Astrocyte (in vitro differentiated cells and primary cell): ENCODE measurements at regions not wholly inside any gene's neighbourhood (a gene's known extent, or its start where the extent isn't known, plus 50 kb on each side); places are given as distances from the start of the nearest gene placed in this dataset.

Source experiments
- DNase-seq: peaks from one replicate; pipeline ENCODE4 v3.0.0-alpha.2; 2010; ENCODE audit warnings: low read depth
- FAIRE-seq: peaks from 2 replicates; lab custom pipeline; 2011; peaks lifted over from hg19 to GRCh38; lab: Jason Lieb, UNC
- H2AFZ ChIP-seq: 2 replicates; pipeline ENCODE4 v1.6.0; 2012; ENCODE audit warnings: low read depth, low read length, inconsistent platforms
- H3K27ac ChIP-seq: 2 replicates; pipeline ENCODE4 v1.5.1; 2011; ENCODE audit warnings: low read depth, low read length, inconsistent platforms
- H3K27me3 ChIP-seq: 2 replicates; pipeline ENCODE4 v1.6.0; 2011; ENCODE audit warnings: low read length, inconsistent platforms; ENCODE audit not compliant: insufficient read depth
- H3K36me3 ChIP-seq: 2 replicates; pipeline ENCODE4 v1.5.1; 2011; ENCODE audit warnings: low read length, inconsistent platforms; ENCODE audit not compliant: insufficient read depth
- H3K4me1 ChIP-seq: 2 replicates; pipeline ENCODE4 v1.5.1; 2011; ENCODE audit warnings: low read length, inconsistent platforms; ENCODE audit not compliant: insufficient read depth
- H3K4me2 ChIP-seq: 2 replicates; pipeline ENCODE4 v1.6.0; 2012; ENCODE audit warnings: low read length, inconsistent platforms
- H3K4me3 ChIP-seq: 2 replicates; pipeline ENCODE4 v1.5.1; 2011; ENCODE audit warnings: low read depth, mild to moderate bottlenecking, low read length, inconsistent platforms; ENCODE audit not compliant: insufficient read depth
- H3K79me2 ChIP-seq: 2 replicates; pipeline ENCODE4 v1.6.0; 2012; ENCODE audit warnings: mild to moderate bottlenecking, low read length, inconsistent platforms; ENCODE audit not compliant: insufficient read depth
- H3K9ac ChIP-seq: 2 replicates; pipeline ENCODE4 v1.6.0; 2012; ENCODE audit warnings: mild to moderate bottlenecking, low read length, inconsistent platforms
- H3K9me3 ChIP-seq: 2 replicates; pipeline ENCODE4 v1.5.1; 2012; ENCODE audit warnings: low read depth, mild to moderate bottlenecking, low read length, inconsistent platforms; ENCODE audit not compliant: insufficient read depth
- H4K20me1 ChIP-seq: 2 replicates; pipeline ENCODE4 v1.6.0; 2012; ENCODE audit warnings: low read length, inconsistent platforms; ENCODE audit not compliant: insufficient read depth
- H3K27ac Mint-ChIP-seq: one replicate; pipeline ENCODE4 v1.8.0; 2021; ENCODE audit warnings: mild to moderate bottlenecking, mixed read lengths; ENCODE audit not compliant: unreplicated experiment
- H3K27me3 Mint-ChIP-seq: one replicate; pipeline ENCODE4 v1.8.0; 2021; ENCODE audit warnings: low read depth, mixed read lengths; ENCODE audit not compliant: unreplicated experiment
- H3K36me3 Mint-ChIP-seq: one replicate; pipeline ENCODE4 v1.8.0; 2021; ENCODE audit warnings: low read depth, mixed read lengths; ENCODE audit not compliant: unreplicated experiment
- H3K4me1 Mint-ChIP-seq: one replicate; pipeline ENCODE4 v1.8.0; 2021; ENCODE audit warnings: low read depth, mixed read lengths; ENCODE audit not compliant: unreplicated experiment
- H3K4me3 Mint-ChIP-seq: one replicate; pipeline ENCODE4 v1.8.0; 2021; ENCODE audit warnings: mild to moderate bottlenecking, moderate library complexity, mixed read lengths; ENCODE audit not compliant: unreplicated experiment
- H3K9me3 Mint-ChIP-seq: one replicate; pipeline ENCODE4 v1.8.0; 2021; ENCODE audit warnings: mild to moderate bottlenecking, mixed read lengths; ENCODE audit not compliant: unreplicated experiment
- EZH2 ChIP-seq: IDR thresholded peaks from 2 replicates; pipeline ENCODE4 v1.6.1; 2012; ENCODE audit warnings: mild to moderate bottlenecking, low read length, inconsistent platforms; ENCODE audit not compliant: insufficient read depth
- TF ChIP-seq, protein P1 (sequence below): IDR thresholded peaks from 2 replicates; pipeline ENCODE4 v1.5.1; 2011; ENCODE audit warnings: low read depth, mild to moderate bottlenecking, inconsistent platforms, low read length, moderate library complexity; ENCODE audit not compliant: insufficient read depth

DNA sequence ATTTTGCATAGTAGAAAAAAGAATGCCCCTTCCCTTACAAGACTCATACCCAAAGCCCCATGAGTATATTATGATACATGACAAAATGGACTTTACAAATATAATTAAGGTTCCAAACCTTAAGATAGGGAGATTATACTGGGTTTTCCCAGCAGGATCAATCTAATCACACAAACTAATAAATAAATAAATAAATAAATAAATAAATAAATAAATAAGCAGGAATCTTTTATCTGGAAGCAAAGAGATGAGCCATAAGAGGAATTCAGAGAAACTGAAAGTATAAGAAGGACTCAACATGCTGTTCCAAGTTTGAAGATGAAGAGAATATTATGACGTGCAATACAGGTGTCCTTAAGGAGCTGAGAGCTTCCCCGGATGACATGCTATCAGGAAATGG lies 1174.5 kb downstream of the DTWD2 start:
- no peaks in the 10 kb centered on the region for H4K20me1 ChIP-seq
- no peak overlapping the region for H3K4me3 Mint-ChIP-seq
- H3K4me1 Mint-ChIP-seq, result no peaks in the 10 kb centered on the region
- DNase-seq (no peak), FAIRE-seq (no peak)
- no peak overlapping the region for H3K4me2 ChIP-seq
- H3K27ac ChIP-seq, result no peak overlapping the region
- H3K4me1 ChIP-seq, result no peaks in the 10 kb centered on the region
- H3K9ac ChIP-seq, result no peak overlapping the region
- no peaks in the 10 kb centered on the region for H3K27me3 Mint-ChIP-seq
- no peak overlapping the region for H3K27ac Mint-ChIP-seq
- no peaks in the 10 kb centered on the region for H3K36me3 Mint-ChIP-seq
- no peak overlapping the region for H3K4me3 ChIP-seq
- H3K36me3 ChIP-seq, result no peaks in the 10 kb centered on the region
- no peak for TF ChIP-seq EZH2
- TF ChIP-seq, protein P1, sequence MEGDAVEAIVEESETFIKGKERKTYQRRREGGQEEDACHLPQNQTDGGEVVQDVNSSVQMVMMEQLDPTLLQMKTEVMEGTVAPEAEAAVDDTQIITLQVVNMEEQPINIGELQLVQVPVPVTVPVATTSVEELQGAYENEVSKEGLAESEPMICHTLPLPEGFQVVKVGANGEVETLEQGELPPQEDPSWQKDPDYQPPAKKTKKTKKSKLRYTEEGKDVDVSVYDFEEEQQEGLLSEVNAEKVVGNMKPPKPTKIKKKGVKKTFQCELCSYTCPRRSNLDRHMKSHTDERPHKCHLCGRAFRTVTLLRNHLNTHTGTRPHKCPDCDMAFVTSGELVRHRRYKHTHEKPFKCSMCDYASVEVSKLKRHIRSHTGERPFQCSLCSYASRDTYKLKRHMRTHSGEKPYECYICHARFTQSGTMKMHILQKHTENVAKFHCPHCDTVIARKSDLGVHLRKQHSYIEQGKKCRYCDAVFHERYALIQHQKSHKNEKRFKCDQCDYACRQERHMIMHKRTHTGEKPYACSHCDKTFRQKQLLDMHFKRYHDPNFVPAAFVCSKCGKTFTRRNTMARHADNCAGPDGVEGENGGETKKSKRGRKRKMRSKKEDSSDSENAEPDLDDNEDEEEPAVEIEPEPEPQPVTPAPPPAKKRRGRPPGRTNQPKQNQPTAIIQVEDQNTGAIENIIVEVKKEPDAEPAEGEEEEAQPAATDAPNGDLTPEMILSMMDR, result no peak
- H3K27me3 ChIP-seq, result no peaks in the 10 kb centered on the region
- peaks cover 3% of the 10 kb centered on the region for H3K9me3 ChIP-seq
- H2AFZ ChIP-seq, result no peak overlapping the region
- H3K9me3 Mint-ChIP-seq, result peaks cover 2% of the 10 kb centered on the region
- no peaks in the 10 kb centered on the region for H3K79me2 ChIP-seq

DNA sequence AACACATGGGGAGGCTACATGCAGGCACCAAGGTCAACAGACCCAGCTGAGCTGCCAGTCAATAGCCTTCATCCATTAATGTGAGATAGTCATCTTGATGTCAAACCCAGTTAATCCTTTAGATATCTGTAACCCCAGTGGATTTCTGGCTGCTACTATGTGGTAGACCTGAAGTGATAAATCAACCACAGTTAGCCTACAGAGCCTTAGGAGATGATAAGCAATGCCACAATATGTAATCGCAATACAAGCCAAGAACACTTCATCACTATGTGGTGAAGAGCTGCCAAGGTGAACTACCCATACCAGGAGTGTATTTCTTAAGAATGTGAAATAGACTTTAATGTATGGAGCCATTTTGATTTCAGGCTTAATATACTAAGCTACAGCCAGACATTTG lies 1175.5 kb downstream of the DTWD2 start:
- TF ChIP-seq, protein P1, result no peak
- TF ChIP-seq EZH2, result no peak
- Histone ChIP-seq H3K36me3 (no peaks in the 10 kb centered on the region), H3K79me2 (no peaks in the 10 kb centered on the region), H3K9ac (no peak overlapping the region), H2AFZ (no peak overlapping the region), H3K27ac (no peak overlapping the region), H3K9me3 (peaks cover 3% of the 10 kb centered on the region), H3K4me1 (no peaks in the 10 kb centered on the region), H4K20me1 (no peaks in the 10 kb centered on the region), H3K27me3 (no peaks in the 10 kb centered on the region), H3K4me2 (no peak overlapping the region), H3K4me3 (no peak overlapping the region)
- peaks cover 2% of the 10 kb centered on the region for H3K9me3 Mint-ChIP-seq
- no peak overlapping the region for H3K27ac Mint-ChIP-seq
- no peak for FAIRE-seq
- no peaks in the 10 kb centered on the region for H3K27me3 Mint-ChIP-seq
- H3K36me3 Mint-ChIP-seq, result no peaks in the 10 kb centered on the region
- no peak for DNase-seq
- no peak overlapping the region for H3K4me3 Mint-ChIP-seq
- H3K4me1 Mint-ChIP-seq, result no peaks in the 10 kb centered on the region

DNA sequence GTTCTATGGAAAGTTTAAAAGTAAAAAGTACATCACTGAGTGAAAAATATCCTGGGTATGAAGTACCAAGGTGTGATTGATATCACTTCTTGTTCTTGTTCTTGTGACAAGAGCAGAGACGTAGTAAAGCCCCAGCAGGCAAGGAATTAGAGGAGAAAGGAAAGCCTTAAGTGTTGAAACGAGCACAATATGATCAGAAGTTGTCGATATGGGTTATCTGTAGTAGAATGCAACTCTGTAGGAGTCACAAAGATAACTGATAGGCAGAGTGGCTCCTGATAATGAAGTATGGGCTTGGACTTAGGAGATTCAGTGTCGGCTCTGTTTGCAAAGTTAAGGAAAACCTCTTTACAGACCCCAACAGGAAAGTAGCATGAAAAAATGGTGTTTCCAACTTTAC lies 1179.1 kb downstream of the DTWD2 start:
- no peak for DNase-seq
- H3K4me1 ChIP-seq, result no peaks in the 10 kb centered on the region
- H3K36me3 ChIP-seq, result no peaks in the 10 kb centered on the region
- H3K9me3 Mint-ChIP-seq, result peaks cover 2% of the 10 kb centered on the region
- no peak for FAIRE-seq
- no peak overlapping the region for H3K27ac ChIP-seq
- TF ChIP-seq, protein P1, result no peak
- no peak for TF ChIP-seq EZH2
- H3K9ac ChIP-seq, result no peak overlapping the region
- no peaks in the 10 kb centered on the region for H3K27me3 ChIP-seq
- H3K4me3 Mint-ChIP-seq, result no peak overlapping the region
- no peak overlapping the region for H3K27ac Mint-ChIP-seq
- no peaks in the 10 kb centered on the region for H4K20me1 ChIP-seq
- no peak overlapping the region for H3K4me3 ChIP-seq
- H3K4me2 ChIP-seq, result no peak overlapping the region
- H3K79me2 ChIP-seq, result no peaks in the 10 kb centered on the region
- no peaks in the 10 kb centered on the region for H3K36me3 Mint-ChIP-seq
- H3K4me1 Mint-ChIP-seq, result no peaks in the 10 kb centered on the region
- H3K9me3 ChIP-seq, result peaks cover 3% of the 10 kb centered on the region
- H3K27me3 Mint-ChIP-seq, result no peaks in the 10 kb centered on the region
- H2AFZ ChIP-seq, result no peak overlapping the region
